Heart left ventricle (tissue), 13 donors: ENCODE measurements at regions not wholly inside any gene's neighbourhood (a gene's known extent, or its start where the extent isn't known, plus 50 kb on each side); places are given as distances from the start of the nearest gene placed in this dataset.

Experiments
- POLR2A ChIP-seq, 2 donors: fragments of 450-650 bp; IDR thresholded peaks; one replicate each; pipeline ENCODE4 v1.6.1; 2017; ENCODE audit warnings: antibody characterized with exemption in 2 of 2, mild to moderate bottlenecking in 2 of 2, moderate library complexity in 2 of 2
- TF ChIP-seq, protein P1 (sequence below), 12 donors: fragments of 200-600 bp; sonication (generic) in 4 of 12; IDR thresholded peaks; one replicate each; pipeline versions ENCODE4 v1.5.0 to v1.8.0; 2018 to 2022; ENCODE audit warnings: antibody characterized with exemption in 12 of 12, mild to moderate bottlenecking in 5 of 12
- donor health status: ischemic (EF 13 %, LVEDD 7.1; RV severe dilation, severe dysfunction).
- donor health status: DM: no; HTN: yes; CAD: no.
- donor health status: DM: no; HTN: no; CAD: no.
- donor health status: ischemic (EF 25% LVEDD 6.9; RV normal size, moderate dysfunction).
- donor health status: ischemic (EF 25% LVEDD 5.7; RV mildly dilated, moderate dysfunction).
- donor health status: ischemic (EF 35%, LVEDD 5.7; RV mildly dilated, moderate dysfunction).
- donor health status: nonischemic (EF 11% LVEDD 7.7; RV severe dilation, severe dysfunction).
- donor health status: DM: yes; HTN: yes; CAD: no.
- donor health status: PGD.
- donor health status: ischemic (EF 29% LVEDD 5.4; RV normal size, mild dysfunction).
- donor health status: nonischemic (EF 23%, LVEDD 6.1; RV moderate dilation, normal function).

DNA sequence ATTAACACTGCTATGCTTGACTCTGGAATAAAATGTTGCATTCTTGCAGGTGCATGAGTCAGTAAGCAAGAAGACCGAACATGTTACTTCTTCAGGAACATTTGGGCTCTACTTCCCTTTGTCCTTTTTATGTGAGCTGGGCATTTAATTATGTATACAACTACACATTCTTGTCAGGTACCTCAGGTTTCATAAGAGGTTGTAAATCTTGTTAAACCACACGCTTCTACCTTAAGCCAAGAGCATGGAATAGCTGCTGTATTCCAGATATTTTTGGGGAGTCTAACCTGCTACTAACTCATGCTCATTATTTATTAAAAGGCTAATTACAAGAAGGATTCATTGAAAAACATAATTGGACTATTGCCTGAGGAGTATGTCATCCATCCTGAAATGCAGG, 414.2 kb upstream of the KLF6 start:
- TF ChIP-seq, protein P1, sequence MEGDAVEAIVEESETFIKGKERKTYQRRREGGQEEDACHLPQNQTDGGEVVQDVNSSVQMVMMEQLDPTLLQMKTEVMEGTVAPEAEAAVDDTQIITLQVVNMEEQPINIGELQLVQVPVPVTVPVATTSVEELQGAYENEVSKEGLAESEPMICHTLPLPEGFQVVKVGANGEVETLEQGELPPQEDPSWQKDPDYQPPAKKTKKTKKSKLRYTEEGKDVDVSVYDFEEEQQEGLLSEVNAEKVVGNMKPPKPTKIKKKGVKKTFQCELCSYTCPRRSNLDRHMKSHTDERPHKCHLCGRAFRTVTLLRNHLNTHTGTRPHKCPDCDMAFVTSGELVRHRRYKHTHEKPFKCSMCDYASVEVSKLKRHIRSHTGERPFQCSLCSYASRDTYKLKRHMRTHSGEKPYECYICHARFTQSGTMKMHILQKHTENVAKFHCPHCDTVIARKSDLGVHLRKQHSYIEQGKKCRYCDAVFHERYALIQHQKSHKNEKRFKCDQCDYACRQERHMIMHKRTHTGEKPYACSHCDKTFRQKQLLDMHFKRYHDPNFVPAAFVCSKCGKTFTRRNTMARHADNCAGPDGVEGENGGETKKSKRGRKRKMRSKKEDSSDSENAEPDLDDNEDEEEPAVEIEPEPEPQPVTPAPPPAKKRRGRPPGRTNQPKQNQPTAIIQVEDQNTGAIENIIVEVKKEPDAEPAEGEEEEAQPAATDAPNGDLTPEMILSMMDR (IDR thresholded peaks at IDR 0.05), result no peak
- TF ChIP-seq POLR2A (IDR thresholded peaks at IDR 0.05), result no peak
